SK-N-SH treated with all-trans-retinoic acid at 6 μM for 48 hours (cell line): ENCODE measurements at regions not wholly inside any gene's neighbourhood (a gene's known extent, or its start where the extent isn't known, plus 50 kb on each side); places are given as distances from the start of the nearest gene placed in this dataset.

Experiments
- ATAC-seq: fragments of 200-7000 bp; cut with Tn5 transposase; 3 replicates; pipeline ENCODE4 v1.9.1; 2020; ENCODE audit warnings: mild to moderate bottlenecking, moderate library complexity
- ARNTL ChIP-seq: fragments of 450-650 bp; formaldehyde crosslinking; IDR thresholded peaks from 2 replicates; pipeline ENCODE4 v1.5.0; 2020; ENCODE audit warnings: low read depth, mild to moderate bottlenecking, moderate library complexity, borderline replicate concordance
- BACH2 ChIP-seq: fragments of 250-450 bp; sonication (Bioruptor Pico); IDR thresholded peaks from 2 replicates; pipeline ENCODE4 v1.9.0; 2021; ENCODE audit warnings: mild to moderate bottlenecking, borderline replicate concordance
- CSDC2 ChIP-seq: fragments of 250-450 bp; sonication (Bioruptor Pico); IDR thresholded peaks from 2 replicates; pipeline ENCODE4 v1.5.0; 2020; ENCODE audit warnings: mild to moderate bottlenecking, moderate library complexity
- GLIS3 ChIP-seq: fragments of 250-450 bp; sonication (Bioruptor Pico); IDR thresholded peaks from 2 replicates; pipeline ENCODE4 v1.5.0; 2020; ENCODE audit warnings: mild to moderate bottlenecking, moderate library complexity
- ISL1 ChIP-seq: fragments of 250-450 bp; sonication (Bioruptor Pico); IDR thresholded peaks from 2 replicates; pipeline ENCODE4 v2.1.2; 2022; ENCODE audit warnings: mild to moderate bottlenecking, moderate library complexity
- OSR1 ChIP-seq: fragments of 250-450 bp; sonication (Bioruptor Pico); IDR thresholded peaks from 2 replicates; pipeline ENCODE4 v1.8.0; 2022; ENCODE audit warnings: moderate library complexity, mild to moderate bottlenecking, inconsistent platforms
- PPARA ChIP-seq: fragments of 250-450 bp; sonication (Bioruptor Pico); IDR thresholded peaks from 2 replicates; pipeline ENCODE4 v1.5.0; 2020; ENCODE audit warnings: mild to moderate bottlenecking, borderline replicate concordance
- RARB ChIP-seq: fragments of 250-450 bp; sonication (Bioruptor Pico); IDR thresholded peaks from 2 replicates; pipeline ENCODE4 v1.8.0; 2021; ENCODE audit warnings: mild to moderate bottlenecking, moderate library complexity
- SNAI2 ChIP-seq: fragments of 250-450 bp; sonication (Bioruptor Pico); IDR thresholded peaks from 2 replicates; pipeline ENCODE4 v1.5.0; 2020; ENCODE audit warnings: mild to moderate bottlenecking, moderate library complexity
- TCF4 ChIP-seq: fragments of 250-450 bp; sonication (Bioruptor Pico); IDR thresholded peaks from 2 replicates; pipeline ENCODE4 v1.8.0; 2021; ENCODE audit warnings: mild to moderate bottlenecking, moderate library complexity, borderline replicate concordance
- TOX ChIP-seq: fragments of 250-450 bp; sonication (Bioruptor Pico); IDR thresholded peaks from 2 replicates; pipeline ENCODE4 v1.8.0; 2021; ENCODE audit warnings: mild to moderate bottlenecking, moderate library complexity, borderline replicate concordance
- ZC3H10 ChIP-seq: fragments of 250-450 bp; sonication (Bioruptor Pico); IDR thresholded peaks from 2 replicates; pipeline ENCODE4 v1.5.1; 2021; ENCODE audit warnings: mild to moderate bottlenecking, moderate library complexity
- ZFP3 ChIP-seq: fragments of 250-450 bp; sonication (Bioruptor Pico); IDR thresholded peaks from 2 replicates; pipeline ENCODE4 v1.5.0; 2020; ENCODE audit warnings: mild to moderate bottlenecking, moderate library complexity
- ZFP30 ChIP-seq: fragments of 450-650 bp; formaldehyde crosslinking; IDR thresholded peaks from 2 replicates; pipeline ENCODE4 v1.5.0; 2022; ENCODE audit warnings: mild to moderate bottlenecking, moderate library complexity
- ZNF565 ChIP-seq: fragments of 450-650 bp; formaldehyde crosslinking; conservative IDR thresholded peaks from 2 replicates; pipeline ENCODE4 v1.5.0; 2020; ENCODE audit warnings: low read depth, mild to moderate bottlenecking, moderate library complexity
- ZNF70 ChIP-seq: fragments of 450-650 bp; formaldehyde crosslinking; IDR thresholded peaks from 2 replicates; pipeline ENCODE4 v1.5.0; 2020; ENCODE audit warnings: mild to moderate bottlenecking, moderate library complexity
- ZNF8 ChIP-seq: fragments of 450-650 bp; formaldehyde crosslinking; IDR thresholded peaks from 2 replicates; pipeline ENCODE4 v1.5.0; 2020; ENCODE audit warnings: mild to moderate bottlenecking, moderate library complexity
- TF ChIP-seq, protein P1 (sequence below): fragments of 250-450 bp; sonication (Bioruptor Pico); IDR thresholded peaks from 2 replicates; pipeline ENCODE4 v1.5.0; 2020; ENCODE audit warnings: mild to moderate bottlenecking, moderate library complexity
- TF ChIP-seq, protein P2 (sequence below): fragments of 250-450 bp; sonication (Bioruptor Pico); IDR thresholded peaks from 2 replicates; pipeline ENCODE4 v1.5.1; 2020; ENCODE audit warnings: low read depth, mild to moderate bottlenecking, moderate library complexity
- TF ChIP-seq, protein P3 (sequence below): fragments of 250-450 bp; sonication (Bioruptor Pico); IDR thresholded peaks from 2 replicates; pipeline ENCODE4 v1.8.0; 2021; ENCODE audit warnings: low read depth, mild to moderate bottlenecking, moderate library complexity, borderline replicate concordance
- TF ChIP-seq, protein P4 (sequence below): fragments of 250-450 bp; sonication (Bioruptor Pico); IDR thresholded peaks from 2 replicates; pipeline ENCODE4 v1.8.0; 2020; ENCODE audit warnings: mild to moderate bottlenecking, moderate library complexity, borderline replicate concordance

GRCh38 chr16:61045931-61046330 is 990.3 kb downstream of the CDH8 start:
- ATAC-seq = no peak
- TF ChIP-seq, protein P1, sequence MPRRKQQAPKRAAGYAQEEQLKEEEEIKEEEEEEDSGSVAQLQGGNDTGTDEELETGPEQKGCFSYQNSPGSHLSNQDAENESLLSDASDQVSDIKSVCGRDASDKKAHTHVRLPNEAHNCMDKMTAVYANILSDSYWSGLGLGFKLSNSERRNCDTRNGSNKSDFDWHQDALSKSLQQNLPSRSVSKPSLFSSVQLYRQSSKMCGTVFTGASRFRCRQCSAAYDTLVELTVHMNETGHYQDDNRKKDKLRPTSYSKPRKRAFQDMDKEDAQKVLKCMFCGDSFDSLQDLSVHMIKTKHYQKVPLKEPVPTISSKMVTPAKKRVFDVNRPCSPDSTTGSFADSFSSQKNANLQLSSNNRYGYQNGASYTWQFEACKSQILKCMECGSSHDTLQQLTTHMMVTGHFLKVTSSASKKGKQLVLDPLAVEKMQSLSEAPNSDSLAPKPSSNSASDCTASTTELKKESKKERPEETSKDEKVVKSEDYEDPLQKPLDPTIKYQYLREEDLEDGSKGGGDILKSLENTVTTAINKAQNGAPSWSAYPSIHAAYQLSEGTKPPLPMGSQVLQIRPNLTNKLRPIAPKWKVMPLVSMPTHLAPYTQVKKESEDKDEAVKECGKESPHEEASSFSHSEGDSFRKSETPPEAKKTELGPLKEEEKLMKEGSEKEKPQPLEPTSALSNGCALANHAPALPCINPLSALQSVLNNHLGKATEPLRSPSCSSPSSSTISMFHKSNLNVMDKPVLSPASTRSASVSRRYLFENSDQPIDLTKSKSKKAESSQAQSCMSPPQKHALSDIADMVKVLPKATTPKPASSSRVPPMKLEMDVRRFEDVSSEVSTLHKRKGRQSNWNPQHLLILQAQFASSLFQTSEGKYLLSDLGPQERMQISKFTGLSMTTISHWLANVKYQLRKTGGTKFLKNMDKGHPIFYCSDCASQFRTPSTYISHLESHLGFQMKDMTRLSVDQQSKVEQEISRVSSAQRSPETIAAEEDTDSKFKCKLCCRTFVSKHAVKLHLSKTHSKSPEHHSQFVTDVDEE = no peak
- TF ChIP-seq ZC3H10 (CRISPR knock-in tag) = no peak
- TF ChIP-seq CSDC2 (CRISPR knock-in tag) = no peak
- no peak for TF ChIP-seq PPARA (CRISPR knock-in tag)
- no peak for TF ChIP-seq TOX (CRISPR knock-in tag)
- TF ChIP-seq RARB (CRISPR knock-in tag) = no peak
- TF ChIP-seq ZFP3 (CRISPR knock-in tag) = no peak
- TF ChIP-seq, protein P2, sequence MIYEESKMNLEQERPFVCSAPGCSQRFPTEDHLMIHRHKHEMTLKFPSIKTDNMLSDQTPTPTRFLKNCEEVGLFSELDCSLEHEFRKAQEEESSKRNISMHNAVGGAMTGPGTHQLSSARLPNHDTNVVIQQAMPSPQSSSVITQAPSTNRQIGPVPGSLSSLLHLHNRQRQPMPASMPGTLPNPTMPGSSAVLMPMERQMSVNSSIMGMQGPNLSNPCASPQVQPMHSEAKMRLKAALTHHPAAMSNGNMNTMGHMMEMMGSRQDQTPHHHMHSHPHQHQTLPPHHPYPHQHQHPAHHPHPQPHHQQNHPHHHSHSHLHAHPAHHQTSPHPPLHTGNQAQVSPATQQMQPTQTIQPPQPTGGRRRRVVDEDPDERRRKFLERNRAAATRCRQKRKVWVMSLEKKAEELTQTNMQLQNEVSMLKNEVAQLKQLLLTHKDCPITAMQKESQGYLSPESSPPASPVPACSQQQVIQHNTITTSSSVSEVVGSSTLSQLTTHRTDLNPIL (CRISPR knock-in tag) = no peak
- no peak for TF ChIP-seq BACH2 (CRISPR knock-in tag)
- TF ChIP-seq, protein P3, sequence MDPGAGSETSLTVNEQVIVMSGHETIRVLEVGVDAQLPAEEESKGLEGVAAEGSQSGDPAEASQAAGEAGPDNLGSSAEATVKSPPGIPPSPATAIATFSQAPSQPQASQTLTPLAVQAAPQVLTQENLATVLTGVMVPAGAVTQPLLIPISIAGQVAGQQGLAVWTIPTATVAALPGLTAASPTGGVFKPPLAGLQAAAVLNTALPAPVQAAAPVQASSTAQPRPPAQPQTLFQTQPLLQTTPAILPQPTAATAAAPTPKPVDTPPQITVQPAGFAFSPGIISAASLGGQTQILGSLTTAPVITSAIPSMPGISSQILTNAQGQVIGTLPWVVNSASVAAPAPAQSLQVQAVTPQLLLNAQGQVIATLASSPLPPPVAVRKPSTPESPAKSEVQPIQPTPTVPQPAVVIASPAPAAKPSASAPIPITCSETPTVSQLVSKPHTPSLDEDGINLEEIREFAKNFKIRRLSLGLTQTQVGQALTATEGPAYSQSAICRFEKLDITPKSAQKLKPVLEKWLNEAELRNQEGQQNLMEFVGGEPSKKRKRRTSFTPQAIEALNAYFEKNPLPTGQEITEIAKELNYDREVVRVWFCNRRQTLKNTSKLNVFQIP = no peak
- TF ChIP-seq ZNF565 (CRISPR knock-in tag) = no peak
- TF ChIP-seq ZNF8 (CRISPR knock-in tag) = no peak
- TF ChIP-seq TCF4 (CRISPR knock-in tag) = no peak

DNA sequence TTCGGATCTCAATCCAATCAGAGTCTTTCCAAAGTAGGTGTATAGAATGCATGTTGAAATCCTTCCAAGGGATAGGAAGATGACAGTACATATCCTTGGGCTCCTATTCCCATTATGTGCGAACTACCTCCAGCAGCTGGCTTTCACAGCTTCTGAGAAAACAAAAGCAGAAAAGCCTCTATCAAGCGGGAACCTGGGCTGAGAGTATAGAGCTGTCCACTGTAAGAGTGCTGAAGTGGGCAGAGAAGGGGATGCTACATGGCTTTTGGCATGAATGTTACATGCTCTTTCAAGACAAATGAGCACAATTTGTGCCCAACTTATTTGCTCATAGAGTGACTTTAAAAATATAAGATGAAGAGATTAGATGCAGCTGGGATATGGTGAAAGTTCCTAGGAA is 993.5 kb downstream of the CDH8 start:
- no peak for ATAC-seq
- TF ChIP-seq, protein P2 (CRISPR knock-in tag) = no peak
- TF ChIP-seq, protein P1 = no peak
- TF ChIP-seq GLIS3 (no peak), ZC3H10 (CRISPR knock-in tag) (no peak), SNAI2 (CRISPR knock-in tag) (no peak), RARB (CRISPR knock-in tag) (no peak)
- TF ChIP-seq, all 23 proteins: peak for 0

GRCh38 chr16:61030616-61031015 is 1005.6 kb downstream of the CDH8 start:
- no peak for ATAC-seq
- TF ChIP-seq, protein P2 (CRISPR knock-in tag) = no peak
- TF ChIP-seq, protein P4, sequence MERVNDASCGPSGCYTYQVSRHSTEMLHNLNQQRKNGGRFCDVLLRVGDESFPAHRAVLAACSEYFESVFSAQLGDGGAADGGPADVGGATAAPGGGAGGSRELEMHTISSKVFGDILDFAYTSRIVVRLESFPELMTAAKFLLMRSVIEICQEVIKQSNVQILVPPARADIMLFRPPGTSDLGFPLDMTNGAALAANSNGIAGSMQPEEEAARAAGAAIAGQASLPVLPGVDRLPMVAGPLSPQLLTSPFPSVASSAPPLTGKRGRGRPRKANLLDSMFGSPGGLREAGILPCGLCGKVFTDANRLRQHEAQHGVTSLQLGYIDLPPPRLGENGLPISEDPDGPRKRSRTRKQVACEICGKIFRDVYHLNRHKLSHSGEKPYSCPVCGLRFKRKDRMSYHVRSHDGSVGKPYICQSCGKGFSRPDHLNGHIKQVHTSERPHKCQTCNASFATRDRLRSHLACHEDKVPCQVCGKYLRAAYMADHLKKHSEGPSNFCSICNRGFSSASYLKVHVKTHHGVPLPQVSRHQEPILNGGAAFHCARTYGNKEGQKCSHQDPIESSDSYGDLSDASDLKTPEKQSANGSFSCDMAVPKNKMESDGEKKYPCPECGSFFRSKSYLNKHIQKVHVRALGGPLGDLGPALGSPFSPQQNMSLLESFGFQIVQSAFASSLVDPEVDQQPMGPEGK (CRISPR knock-in tag) = no peak
- TF ChIP-seq ARNTL (CRISPR knock-in tag) (no peak), ZNF565 (CRISPR knock-in tag) (no peak), TCF4 (CRISPR knock-in tag) (no peak), ZFP30 (CRISPR knock-in tag) (no peak), PPARA (CRISPR knock-in tag) (no peak), ISL1 (CRISPR knock-in tag) (no peak), OSR1 (CRISPR knock-in tag) (no peak), BACH2 (CRISPR knock-in tag) (no peak), ZNF70 (CRISPR knock-in tag) (no peak), ZC3H10 (CRISPR knock-in tag) (no peak), SNAI2 (CRISPR knock-in tag) (no peak), RARB (CRISPR knock-in tag) (no peak), CSDC2 (CRISPR knock-in tag) (no peak), GLIS3 (no peak)
